Suprapubic skin (tissue), 3 donors: ENCODE measurements at regions not wholly inside any gene's neighbourhood (a gene's known extent, or its start where the extent isn't known, plus 50 kb on each side); places are given as distances from the start of the nearest gene placed in this dataset.

Experiments used
- CTCF ChIP-seq, 2 donors: fragments of 200-600 bp in 1 of 2; fragments of 450-650 bp in 1 of 2; sonication (generic) in 1 of 2; IDR thresholded peaks; one replicate each; pipeline ENCODE4 v1.5.1; 2016 to 2019; ENCODE audit warnings: antibody characterized with exemption in 2 of 2, mild to moderate bottlenecking in 1 of 2, moderate library complexity in 1 of 2
- POLR2A ChIP-seq, 2 donors: fragments of 450-650 bp; IDR thresholded peaks; one replicate each; pipeline ENCODE4 v1.6.1; 2017; ENCODE audit warnings: antibody characterized with exemption in 2 of 2, mild to moderate bottlenecking in 2 of 2, moderate library complexity in 2 of 2

GRCh38 chr5:163645421-163646416 lies 140.3 kb downstream of the MAT2B start:
- no peak for TF ChIP-seq CTCF (IDR thresholded peaks at IDR 0.05)
- TF ChIP-seq POLR2A (IDR thresholded peaks at IDR 0.05): no peak
